Panc1 (cell line): ENCODE measurements at regions not wholly inside any gene's neighbourhood (a gene's known extent, or its start where the extent isn't known, plus 50 kb on each side); places are given as distances from the start of the nearest gene placed in this dataset.

Source experiments
- ATAC-seq: fragments of 200-7000 bp; cut with Tn5 transposase; 2 replicates; pipeline ENCODE4 v1.9.1; 2020; ENCODE audit warnings: mild to moderate bottlenecking, moderate library complexity
- BruUV-seq: library from RNA; stranded (reverse); fragments of 400-500 nt; replicated peaks from 2 replicates; lab custom pipeline; 2021; lab: Mats Ljungman, UMichigan
- CTCF ChIA-PET: fragments of 300-600 bp; sonication (Branson Sonifier 250); formaldehyde crosslinking; loops from one replicate; lab custom pipeline; 2022; ENCODE audit warnings: antibody characterized with exemption; lab: Charles Lee
- POLR2A ChIA-PET: fragments of 300-600 bp; sonication (Branson Sonifier 250); formaldehyde crosslinking; loops from one replicate; lab custom pipeline; 2022; ENCODE audit warnings: antibody characterized with exemption; lab: Charles Lee
- DNase-seq: peaks from one replicate; pipeline ENCODE4 v3.0.0-alpha.2; 2010; ENCODE audit warnings: low read depth, low spot score
- H3K27ac ChIP-seq: 2 replicates; pipeline ENCODE4 v1.5.1; 2011; ENCODE audit warnings: mild to moderate bottlenecking, low read length, inconsistent platforms
- H3K27me3 ChIP-seq: fragments of 200-500 bp; sonication (Bioruptor generic); 2 replicates; pipeline ENCODE4 v1.6.0; 2014; ENCODE audit warnings: low read length, inconsistent platforms; ENCODE audit not compliant: control insufficient read depth, insufficient read depth
- H3K36me3 ChIP-seq: fragments of 200-500 bp; sonication (Bioruptor generic); 2 replicates; pipeline ENCODE4 v1.5.1; 2014; ENCODE audit warnings: inconsistent platforms, mild to moderate bottlenecking, low read length, moderate library complexity; ENCODE audit not compliant: control insufficient read depth, insufficient read depth
- H3K4me1 ChIP-seq: 2 replicates; pipeline ENCODE4 v1.5.1; 2011; ENCODE audit warnings: inconsistent platforms, mild to moderate bottlenecking, low read length, moderate library complexity; ENCODE audit not compliant: control insufficient read depth, insufficient read depth
- H3K4me3 ChIP-seq, 2 experiments: 2 replicates each; pipeline ENCODE4 v1.5.1; 2011 to 2012; ENCODE audit warnings: low read depth in 2 of 2, low read length in 2 of 2, mild to moderate bottlenecking in 2 of 2, inconsistent platforms in 1 of 2, moderate library complexity in 1 of 2
- H3K9me3 ChIP-seq: fragments of 200-500 bp; sonication (Bioruptor generic); 2 replicates; pipeline ENCODE4 v1.5.1; 2014; ENCODE audit warnings: low read depth, mild to moderate bottlenecking, inconsistent platforms, low read length, moderate library complexity; ENCODE audit not compliant: control insufficient read depth, insufficient read depth
- POLR2AphosphoS5 ChIP-seq: IDR thresholded peaks from 2 replicates; pipeline ENCODE4 v1.6.1; 2012; ENCODE audit warnings: mild to moderate bottlenecking, low read depth, low read length, moderate library complexity
- SIN3A ChIP-seq: IDR thresholded peaks from 2 replicates; pipeline ENCODE4 v1.6.1; 2012; ENCODE audit warnings: low read depth, mild to moderate bottlenecking, low read length, moderate library complexity, borderline replicate concordance; ENCODE audit not compliant: insufficient read depth
- TCF7L2 ChIP-seq: IDR thresholded peaks from 2 replicates; pipeline ENCODE4 v1.6.1; 2011; ENCODE audit warnings: mild to moderate bottlenecking, low read depth, low read length, inconsistent platforms
- in situ Hi-C: cut with HindIII; loops from 2 replicates; pipeline ENCODE4 v1.10.0; 2016; ENCODE audit warnings: low sequenced_read_pairs, low pct_unique_long_range_greater_than_20kb
- intact Hi-C: fragments of 100-400 bp; cut with micrococcal nuclease; formaldehyde crosslinking; loops from one replicate; pipeline ENCODE4 v1.10.0; 2022; ENCODE audit not compliant: unreplicated experiment
- TF ChIP-seq, protein P1 (sequence below), 2 experiments: IDR thresholded peaks; 2 replicates each; pipeline ENCODE4 v1.6.1; 2011 to 2012; ENCODE audit warnings: low read depth in 2 of 2, control low read depth in 1 of 2, low read length in 1 of 2, mild to moderate bottlenecking in 1 of 2, moderate library complexity in 1 of 2; ENCODE audit not compliant: insufficient read depth in 1 of 2
- TF ChIP-seq, protein P2 (sequence below): fragments of 450-650 bp; IDR thresholded peaks from 2 replicates; pipeline ENCODE4 v1.5.1; 2017; ENCODE audit warnings: mild to moderate bottlenecking

DNA sequence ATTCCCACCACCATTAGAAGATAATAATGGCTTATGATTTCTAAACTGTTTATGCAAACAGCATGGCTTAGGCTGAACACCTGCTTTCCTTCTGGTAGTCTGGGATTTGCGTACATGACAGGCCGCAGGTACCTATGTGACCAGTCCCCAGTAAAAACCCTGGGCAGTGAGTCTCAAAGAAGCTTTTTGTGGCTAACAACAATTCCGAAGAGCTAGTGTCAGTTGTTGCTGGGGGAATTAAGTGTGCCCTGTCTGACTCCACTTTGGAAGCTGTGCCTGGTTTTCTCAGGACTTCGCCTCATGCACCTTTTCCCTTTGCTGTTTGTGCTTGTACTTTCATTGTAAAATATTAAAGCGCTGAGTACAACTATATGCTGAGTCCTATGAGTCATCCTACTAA is 250.2 kb upstream of the MIR17HG start:
- in situ Hi-C loops, result no loop called here
- H3K4me1 ChIP-seq, result no peaks in the 10 kb centered on the region
- H3K36me3 ChIP-seq, result no peaks in the 10 kb centered on the region
- no peak overlapping the region for H3K4me3 ChIP-seq
- ATAC-seq (no peak), DNase-seq (no peak)
- TF ChIP-seq SIN3A (no peak), POLR2AphosphoS5 (no peak), TCF7L2 (no peak)
- TF ChIP-seq, protein P1, sequence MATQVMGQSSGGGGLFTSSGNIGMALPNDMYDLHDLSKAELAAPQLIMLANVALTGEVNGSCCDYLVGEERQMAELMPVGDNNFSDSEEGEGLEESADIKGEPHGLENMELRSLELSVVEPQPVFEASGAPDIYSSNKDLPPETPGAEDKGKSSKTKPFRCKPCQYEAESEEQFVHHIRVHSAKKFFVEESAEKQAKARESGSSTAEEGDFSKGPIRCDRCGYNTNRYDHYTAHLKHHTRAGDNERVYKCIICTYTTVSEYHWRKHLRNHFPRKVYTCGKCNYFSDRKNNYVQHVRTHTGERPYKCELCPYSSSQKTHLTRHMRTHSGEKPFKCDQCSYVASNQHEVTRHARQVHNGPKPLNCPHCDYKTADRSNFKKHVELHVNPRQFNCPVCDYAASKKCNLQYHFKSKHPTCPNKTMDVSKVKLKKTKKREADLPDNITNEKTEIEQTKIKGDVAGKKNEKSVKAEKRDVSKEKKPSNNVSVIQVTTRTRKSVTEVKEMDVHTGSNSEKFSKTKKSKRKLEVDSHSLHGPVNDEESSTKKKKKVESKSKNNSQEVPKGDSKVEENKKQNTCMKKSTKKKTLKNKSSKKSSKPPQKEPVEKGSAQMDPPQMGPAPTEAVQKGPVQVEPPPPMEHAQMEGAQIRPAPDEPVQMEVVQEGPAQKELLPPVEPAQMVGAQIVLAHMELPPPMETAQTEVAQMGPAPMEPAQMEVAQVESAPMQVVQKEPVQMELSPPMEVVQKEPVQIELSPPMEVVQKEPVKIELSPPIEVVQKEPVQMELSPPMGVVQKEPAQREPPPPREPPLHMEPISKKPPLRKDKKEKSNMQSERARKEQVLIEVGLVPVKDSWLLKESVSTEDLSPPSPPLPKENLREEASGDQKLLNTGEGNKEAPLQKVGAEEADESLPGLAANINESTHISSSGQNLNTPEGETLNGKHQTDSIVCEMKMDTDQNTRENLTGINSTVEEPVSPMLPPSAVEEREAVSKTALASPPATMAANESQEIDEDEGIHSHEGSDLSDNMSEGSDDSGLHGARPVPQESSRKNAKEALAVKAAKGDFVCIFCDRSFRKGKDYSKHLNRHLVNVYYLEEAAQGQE (IDR thresholded peaks at IDR 0.05; ENCODE audit: insufficient read depth in 1 of 2, low read depth in 2 of 2, low read length in 1 of 2), result no peak
- TF ChIP-seq, protein P2, sequence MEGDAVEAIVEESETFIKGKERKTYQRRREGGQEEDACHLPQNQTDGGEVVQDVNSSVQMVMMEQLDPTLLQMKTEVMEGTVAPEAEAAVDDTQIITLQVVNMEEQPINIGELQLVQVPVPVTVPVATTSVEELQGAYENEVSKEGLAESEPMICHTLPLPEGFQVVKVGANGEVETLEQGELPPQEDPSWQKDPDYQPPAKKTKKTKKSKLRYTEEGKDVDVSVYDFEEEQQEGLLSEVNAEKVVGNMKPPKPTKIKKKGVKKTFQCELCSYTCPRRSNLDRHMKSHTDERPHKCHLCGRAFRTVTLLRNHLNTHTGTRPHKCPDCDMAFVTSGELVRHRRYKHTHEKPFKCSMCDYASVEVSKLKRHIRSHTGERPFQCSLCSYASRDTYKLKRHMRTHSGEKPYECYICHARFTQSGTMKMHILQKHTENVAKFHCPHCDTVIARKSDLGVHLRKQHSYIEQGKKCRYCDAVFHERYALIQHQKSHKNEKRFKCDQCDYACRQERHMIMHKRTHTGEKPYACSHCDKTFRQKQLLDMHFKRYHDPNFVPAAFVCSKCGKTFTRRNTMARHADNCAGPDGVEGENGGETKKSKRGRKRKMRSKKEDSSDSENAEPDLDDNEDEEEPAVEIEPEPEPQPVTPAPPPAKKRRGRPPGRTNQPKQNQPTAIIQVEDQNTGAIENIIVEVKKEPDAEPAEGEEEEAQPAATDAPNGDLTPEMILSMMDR, result no peak
- BruUV-seq, result no TSS peak
- intact Hi-C loops, result no loop called here
- POLR2A ChIA-PET, result no interaction called here
- H3K27ac ChIP-seq, result no peak overlapping the region
- H3K9me3 ChIP-seq, result no peaks in the 10 kb centered on the region
- H3K27me3 ChIP-seq, result no peaks in the 10 kb centered on the region
- CTCF ChIA-PET, result no interaction called here

DNA sequence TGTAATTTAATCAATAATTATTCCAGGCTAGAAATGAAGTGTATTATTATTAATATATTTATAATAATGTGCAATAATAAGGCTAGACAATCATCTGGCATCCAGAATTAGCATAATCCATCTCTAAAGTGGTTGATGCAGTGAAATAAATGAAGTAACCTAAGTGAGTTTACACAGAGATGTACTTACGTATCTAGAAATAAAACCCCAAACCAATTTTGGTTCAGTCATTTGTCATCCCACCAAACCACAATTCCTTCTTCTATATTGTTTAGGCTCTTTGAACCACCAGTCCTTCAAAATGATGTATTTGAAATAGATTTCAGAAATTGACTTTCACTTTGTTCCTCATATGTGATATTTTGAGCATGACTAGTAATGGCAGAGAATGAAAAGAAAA is 247.6 kb upstream of the MIR17HG start:
- Histone ChIP-seq H3K27ac (no peak overlapping the region), H3K9me3 (no peaks in the 10 kb centered on the region), H3K4me1 (no peaks in the 10 kb centered on the region), H3K4me3 (no peak overlapping the region), H3K36me3 (no peaks in the 10 kb centered on the region), H3K27me3 (no peaks in the 10 kb centered on the region)
- TF ChIP-seq, protein P2, result no peak
- no peak for TF ChIP-seq POLR2AphosphoS5
- TF ChIP-seq SIN3A, result no peak
- no peak for TF ChIP-seq TCF7L2
- TF ChIP-seq, protein P1 (IDR thresholded peaks at IDR 0.05; ENCODE audit: insufficient read depth in 1 of 2, low read depth in 2 of 2, low read length in 1 of 2), result no peak
- ChIA-PET POLR2A (no interaction called here), CTCF (no interaction called here)
- no peak for ATAC-seq
- intact Hi-C loops, result no loop called here
- in situ Hi-C loops, result no loop called here
- DNase-seq, result no peak
- BruUV-seq, result no TSS peak
